ENCODE measurements at regions not wholly inside any gene's neighbourhood (a gene's known extent, or its start where the extent isn't known, plus 50 kb on each side); places are given as distances from the start of the nearest gene placed in this dataset.
A peak's percentile ranks its signal among the peaks of the same experiment; 100 is the strongest.

DNA sequence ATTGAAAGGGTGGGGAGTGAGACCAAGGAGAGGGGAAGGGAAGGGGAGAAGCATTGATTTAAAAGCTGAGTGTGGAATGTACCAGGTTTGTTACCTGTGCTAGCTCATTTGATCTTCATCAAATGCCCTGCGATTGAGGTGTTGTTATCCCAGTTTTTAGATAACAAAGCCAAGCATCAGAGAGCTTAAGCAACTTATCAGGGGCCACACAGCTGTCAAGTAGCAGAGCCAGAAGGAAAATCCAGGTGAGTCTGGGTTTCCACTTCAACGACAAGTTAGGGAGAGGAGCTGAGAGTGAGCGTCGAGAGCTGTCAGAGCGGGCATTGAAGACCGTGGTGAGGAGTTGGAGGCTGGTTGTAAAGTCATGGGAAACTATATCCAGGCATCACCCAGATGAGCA lies 146.9 kb upstream of the IRF2BP2 start:
- H3K9ac ChIP-seq: no peak overlapping the region
- no peak for DNase-seq
- H3K9me3 ChIP-seq: no peaks in the 10 kb centered on the region
- WGBS (ENCODE audit: low lambda C conversion rate): 100% methylated on average over 6 of the region's 6 CpGs
- H3F3A ChIP-seq (replicated peaks; ENCODE audit: insufficient read depth): no peaks in the 10 kb centered on the region
- CTCF ChIA-PET: interaction anchor here (1.2 kb wide), 1 partner anchor 32 kb away, joined by 7 read pairs; no protein-coding TSS in a partner anchor
- POLR2A ChIA-PET: interaction anchor here (0.9 kb wide), 1 partner anchor 11 kb away, joined by 3 read pairs; no protein-coding TSS in a partner anchor
- H3K4me3 ChIP-seq (ENCODE audit: low read depth in 2 of 2, low read length in 1 of 2): no peak overlapping the region
- H2AFZ ChIP-seq (ENCODE audit: low read depth): no peak overlapping the region
- no peaks in the 10 kb centered on the region for H3K79me2 ChIP-seq (ENCODE audit: insufficient read depth)
- H3K36me3 ChIP-seq (replicated peaks in 1 of 2; ENCODE audit: control insufficient read depth in 1 of 2, insufficient read depth in 2 of 2, low read length in 1 of 2): no peaks in the 10 kb centered on the region
- no peaks in the 10 kb centered on the region for H3K9me2 ChIP-seq
- TF ChIP-seq YY1 (IDR thresholded peaks at IDR 0.05; ENCODE audit: low read depth) (no peak), RAD21 (IDR thresholded peaks at IDR 0.05; ENCODE audit: low read length) (no peak), RXRA (IDR thresholded peaks at IDR 0.05; ENCODE audit: borderline replicate concordance, low read depth) (no peak), CHD2 (IDR thresholded peaks at IDR 0.05; ENCODE audit: low read length, partially characterized antibody) (no peak), EP300 (IDR thresholded peaks at IDR 0.05; ENCODE audit: borderline replicate concordance in 1 of 2, low read depth in 1 of 2, low read length in 1 of 2) (no peak), RFX5 (IDR thresholded peaks at IDR 0.05; ENCODE audit: low read length) (no peak), NFIC (IDR thresholded peaks at IDR 0.05; ENCODE audit: borderline replicate concordance) (no peak), POLR2AphosphoS5 (IDR thresholded peaks at IDR 0.05; ENCODE audit: low read depth, low read length) (no peak), MXI1 (IDR thresholded peaks at IDR 0.05; ENCODE audit: low read depth, low read length) (no peak), JUND (IDR thresholded peaks at IDR 0.05) (no peak), TCF12 (IDR thresholded peaks at IDR 0.05) (no peak), TAF1 (IDR thresholded peaks at IDR 0.05; ENCODE audit: borderline replicate concordance, low read depth, low read length) (no peak), SIN3A (IDR thresholded peaks at IDR 0.05; ENCODE audit: borderline replicate concordance, low read depth, low read length) (no peak), FOSL2 (IDR thresholded peaks at IDR 0.05; ENCODE audit: borderline replicate concordance, low read depth) (no peak), FOXM1 (IDR thresholded peaks at IDR 0.05; ENCODE audit: low read depth) (no peak)
- TF ChIP-seq, protein P1, sequence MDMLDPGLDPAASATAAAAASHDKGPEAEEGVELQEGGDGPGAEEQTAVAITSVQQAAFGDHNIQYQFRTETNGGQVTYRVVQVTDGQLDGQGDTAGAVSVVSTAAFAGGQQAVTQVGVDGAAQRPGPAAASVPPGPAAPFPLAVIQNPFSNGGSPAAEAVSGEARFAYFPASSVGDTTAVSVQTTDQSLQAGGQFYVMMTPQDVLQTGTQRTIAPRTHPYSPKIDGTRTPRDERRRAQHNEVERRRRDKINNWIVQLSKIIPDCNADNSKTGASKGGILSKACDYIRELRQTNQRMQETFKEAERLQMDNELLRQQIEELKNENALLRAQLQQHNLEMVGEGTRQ (IDR thresholded peaks at IDR 0.05; ENCODE audit: borderline replicate concordance, low read depth, low read length): no peak
- TF ChIP-seq, protein P2, sequence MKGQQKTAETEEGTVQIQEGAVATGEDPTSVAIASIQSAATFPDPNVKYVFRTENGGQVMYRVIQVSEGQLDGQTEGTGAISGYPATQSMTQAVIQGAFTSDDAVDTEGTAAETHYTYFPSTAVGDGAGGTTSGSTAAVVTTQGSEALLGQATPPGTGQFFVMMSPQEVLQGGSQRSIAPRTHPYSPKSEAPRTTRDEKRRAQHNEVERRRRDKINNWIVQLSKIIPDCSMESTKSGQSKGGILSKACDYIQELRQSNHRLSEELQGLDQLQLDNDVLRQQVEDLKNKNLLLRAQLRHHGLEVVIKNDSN (IDR thresholded peaks at IDR 0.05; ENCODE audit: borderline replicate concordance, low read depth): no peak
- TF ChIP-seq, protein P3, sequence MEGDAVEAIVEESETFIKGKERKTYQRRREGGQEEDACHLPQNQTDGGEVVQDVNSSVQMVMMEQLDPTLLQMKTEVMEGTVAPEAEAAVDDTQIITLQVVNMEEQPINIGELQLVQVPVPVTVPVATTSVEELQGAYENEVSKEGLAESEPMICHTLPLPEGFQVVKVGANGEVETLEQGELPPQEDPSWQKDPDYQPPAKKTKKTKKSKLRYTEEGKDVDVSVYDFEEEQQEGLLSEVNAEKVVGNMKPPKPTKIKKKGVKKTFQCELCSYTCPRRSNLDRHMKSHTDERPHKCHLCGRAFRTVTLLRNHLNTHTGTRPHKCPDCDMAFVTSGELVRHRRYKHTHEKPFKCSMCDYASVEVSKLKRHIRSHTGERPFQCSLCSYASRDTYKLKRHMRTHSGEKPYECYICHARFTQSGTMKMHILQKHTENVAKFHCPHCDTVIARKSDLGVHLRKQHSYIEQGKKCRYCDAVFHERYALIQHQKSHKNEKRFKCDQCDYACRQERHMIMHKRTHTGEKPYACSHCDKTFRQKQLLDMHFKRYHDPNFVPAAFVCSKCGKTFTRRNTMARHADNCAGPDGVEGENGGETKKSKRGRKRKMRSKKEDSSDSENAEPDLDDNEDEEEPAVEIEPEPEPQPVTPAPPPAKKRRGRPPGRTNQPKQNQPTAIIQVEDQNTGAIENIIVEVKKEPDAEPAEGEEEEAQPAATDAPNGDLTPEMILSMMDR (IDR thresholded peaks at IDR 0.05): no peak
- no peaks in the 10 kb centered on the region for H3K27me3 ChIP-seq (ENCODE audit: insufficient read depth)
- no peaks in the 10 kb centered on the region for H4K20me1 ChIP-seq (ENCODE audit: insufficient read depth)
- peaks cover 6 to 18% of the 10 kb centered on the region in 2 experiments; a peak in 2 of 4 replicates for H3K4me1 ChIP-seq (ENCODE audit: control insufficient read depth in 1 of 2, insufficient read depth in 2 of 2, low read depth in 1 of 2, low read length in 1 of 2)
- H3K4me2 ChIP-seq: no peak overlapping the region
- peak overlapping the region in 1 of 2 experiments; percentile 42; a peak in 1 of 4 replicates for H3K27ac ChIP-seq (ENCODE audit: low read depth in 2 of 2, low read length in 1 of 2)

All from SK-N-SH (cell line).